ENCODE measurements at regions not wholly inside any gene's neighbourhood (a gene's known extent, or its start where the extent isn't known, plus 50 kb on each side); places are given as distances from the start of the nearest gene placed in this dataset.
A peak's percentile ranks its signal among the peaks of the same experiment; 100 is the strongest.

- 50 to 57% (median 53%) methylated on average over 3 of the region's 3 CpGs for WGBS, 4 donors
- H3K27ac ChIP-seq, result no peak overlapping the region
- ATAC-seq, result no peak
These were observed 272.8 kb downstream of the ICE1 start for GRCh38 chr5:5695266-5695665.

GRCh38 chr5:5688925-5689310 lies 266.4 kb downstream of the ICE1 start:
- Histone ChIP-seq H3K36me3 (no peaks in the 10 kb centered on the region), H3K27ac (peak overlapping the region in 5 of 12 donors; percentile 39 to 84 (median 62)), H3K27me3 (no peaks in the 10 kb centered on the region), H3K4me1 (peaks cover 0 to 39% (median 7%) of the 10 kb centered on the region in 12 donors), H3K4me3 (peak overlapping the region in 3 of 12 donors; percentile 25 to 45 (median 35)), H3K9me3 (no peaks in the 10 kb centered on the region)
- 69 to 86% (median 76%) methylated on average over 2 of the region's 2 CpGs for WGBS, 4 donors
- DNase-seq (no peak), ATAC-seq (no peak)
- intact Hi-C loops (cut with DNase I), result loop anchor here in 3 of 10 donors (5.0 to 10.0 kb wide), 4 partner anchors 78 to 194 kb away; no protein-coding TSS in a partner anchor
- TF ChIP-seq POLR2A (IDR thresholded peaks at IDR 0.05), result no peak
- TF ChIP-seq CTCF (IDR thresholded peaks at IDR 0.05), result no peak

More at GRCh38 chr5:5695266-5695665, 272.8 kb downstream of the ICE1 start:
- Histone ChIP-seq H3K36me3 (no peaks in the 10 kb centered on the region), H3K9me3 (peaks cover 0 to 17% (median 0%) of the 10 kb centered on the region in 12 donors), H3K4me3 (no peak overlapping the region), H3K27me3 (no peaks in the 10 kb centered on the region), H3K4me1 (no peaks in the 10 kb centered on the region)
- TF ChIP-seq POLR2A (IDR thresholded peaks at IDR 0.05) (no peak), CTCF (IDR thresholded peaks at IDR 0.05) (no peak)
- intact Hi-C loops (cut with DNase I), result no loop called here
- no peak for DNase-seq

- TF ChIP-seq POLR2A (IDR thresholded peaks at IDR 0.05) (no peak), CTCF (IDR thresholded peaks at IDR 0.05) (no peak)
- DNase-seq (peak in 4 of 5 donors; percentile 25 to 50 (median 44)), ATAC-seq (peak; percentile 78 to 87 (median 80))
- intact Hi-C loops (cut with DNase I), result loop anchor here in 3 of 10 donors (5.0 to 10.0 kb wide), 4 partner anchors 79 to 194 kb away; no protein-coding TSS in a partner anchor
- 35 to 42% (median 40%) methylated on average over 8 of the region's 8 CpGs for WGBS, 4 donors
- Histone ChIP-seq H3K9me3 (peaks cover 0 to 3% (median 0%) of the 10 kb centered on the region in 12 donors), H3K36me3 (no peaks in the 10 kb centered on the region), H3K4me1 (peaks cover 0 to 39% (median 7%) of the 10 kb centered on the region in 12 donors), H3K27me3 (no peaks in the 10 kb centered on the region), H3K27ac (peak overlapping the region in 9 of 12 donors; percentile 28 to 84 (median 45)), H3K4me3 (peak overlapping the region in 5 of 12 donors; percentile 16 to 45 (median 28))
These were observed 265.9 kb downstream of the ICE1 start for GRCh38 chr5:5688194-5688924.

- TF ChIP-seq CTCF (IDR thresholded peaks at IDR 0.05), result no peak
- no peak for TF ChIP-seq POLR2A (IDR thresholded peaks at IDR 0.05)
- intact Hi-C loops (cut with DNase I), result loop anchor here in 3 of 10 donors (5.0 to 10.0 kb wide), 4 partner anchors 80 to 192 kb away; no protein-coding TSS in a partner anchor
These were observed 264.6 kb downstream of the ICE1 start for GRCh38 chr5:5687113-5687512.

More at GRCh38 chr5:5687113-5687512, 264.6 kb downstream of the ICE1 start:
- Histone ChIP-seq H3K36me3 (no peaks in the 10 kb centered on the region), H3K4me3 (no peak overlapping the region), H3K9me3 (peaks cover 0 to 7% (median 0%) of the 10 kb centered on the region in 12 donors), H3K27me3 (no peaks in the 10 kb centered on the region), H3K4me1 (peaks cover 0 to 39% (median 7%) of the 10 kb centered on the region in 12 donors), H3K27ac (peak overlapping the region in 4 of 12 donors; percentile 17 to 72 (median 54))
- 88 to 92% (median 89%) methylated on average over 2 of the region's 2 CpGs for WGBS, 4 donors
- ATAC-seq (peak in 2 of 4 donors; percentile 27 to 40), DNase-seq (no peak)

All from heart left ventricle (tissue), 16 donors.